ENCODE measurements at regions not wholly inside any gene's neighbourhood (a gene's known extent, or its start where the extent isn't known, plus 50 kb on each side); places are given as distances from the start of the nearest gene placed in this dataset.
A peak's percentile ranks its signal among the peaks of the same experiment; 100 is the strongest.

DNA sequence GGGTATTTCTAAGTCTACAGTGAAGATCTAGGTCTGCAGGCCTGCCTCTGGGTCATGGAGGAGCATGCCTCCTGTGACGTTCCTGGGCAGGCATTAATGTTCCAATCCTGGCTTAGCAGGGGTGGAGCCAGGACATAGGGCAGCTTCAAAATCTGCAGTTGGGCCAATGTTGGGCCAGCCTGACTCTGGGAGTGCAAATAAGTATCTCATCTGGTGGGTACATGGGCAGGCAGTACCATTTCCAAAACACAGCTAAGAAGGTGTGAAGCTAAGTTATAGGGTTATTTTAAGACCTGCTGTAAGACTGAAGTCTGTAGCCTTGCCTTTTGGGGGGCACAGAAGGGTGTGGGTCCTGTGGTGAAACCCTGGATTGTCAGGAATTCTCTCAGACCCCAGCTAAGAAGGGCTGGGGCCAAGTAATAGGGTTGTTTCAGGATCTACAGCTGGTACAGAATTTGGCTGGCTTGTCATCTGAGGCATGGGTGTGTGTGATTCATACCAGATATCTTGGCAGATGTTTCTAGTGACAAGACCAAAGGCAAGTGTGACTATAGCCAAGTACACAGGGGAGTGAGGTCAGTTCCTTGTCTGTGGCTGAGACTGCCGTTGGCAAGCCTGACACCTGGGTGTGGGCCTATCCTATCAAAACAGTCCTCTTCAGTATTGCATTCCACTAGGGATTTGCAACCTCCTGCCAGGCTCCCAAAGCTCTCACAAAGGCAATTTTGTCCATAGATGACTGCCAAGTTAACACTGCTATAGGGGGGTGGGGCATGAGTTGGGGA, 468.7 kb upstream of the B3GALT2 start:
- H3K9me2 ChIP-seq (ENCODE audit: low read depth, low read length), result no peaks in the 10 kb centered on the region
- H3K36me3 ChIP-seq (ENCODE audit: insufficient read depth, low read length), result no peaks in the 10 kb centered on the region
- H3K79me2 ChIP-seq (ENCODE audit: insufficient read depth, low read length), result no peaks in the 10 kb centered on the region
- no peaks in the 10 kb centered on the region for H4K20me1 ChIP-seq (ENCODE audit: insufficient read depth, low read length)
- TF ChIP-seq, protein P1, sequence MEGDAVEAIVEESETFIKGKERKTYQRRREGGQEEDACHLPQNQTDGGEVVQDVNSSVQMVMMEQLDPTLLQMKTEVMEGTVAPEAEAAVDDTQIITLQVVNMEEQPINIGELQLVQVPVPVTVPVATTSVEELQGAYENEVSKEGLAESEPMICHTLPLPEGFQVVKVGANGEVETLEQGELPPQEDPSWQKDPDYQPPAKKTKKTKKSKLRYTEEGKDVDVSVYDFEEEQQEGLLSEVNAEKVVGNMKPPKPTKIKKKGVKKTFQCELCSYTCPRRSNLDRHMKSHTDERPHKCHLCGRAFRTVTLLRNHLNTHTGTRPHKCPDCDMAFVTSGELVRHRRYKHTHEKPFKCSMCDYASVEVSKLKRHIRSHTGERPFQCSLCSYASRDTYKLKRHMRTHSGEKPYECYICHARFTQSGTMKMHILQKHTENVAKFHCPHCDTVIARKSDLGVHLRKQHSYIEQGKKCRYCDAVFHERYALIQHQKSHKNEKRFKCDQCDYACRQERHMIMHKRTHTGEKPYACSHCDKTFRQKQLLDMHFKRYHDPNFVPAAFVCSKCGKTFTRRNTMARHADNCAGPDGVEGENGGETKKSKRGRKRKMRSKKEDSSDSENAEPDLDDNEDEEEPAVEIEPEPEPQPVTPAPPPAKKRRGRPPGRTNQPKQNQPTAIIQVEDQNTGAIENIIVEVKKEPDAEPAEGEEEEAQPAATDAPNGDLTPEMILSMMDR (IDR thresholded peaks at IDR 0.05; ENCODE audit: low read length), result no peak
- TF ChIP-seq EZH2 (IDR thresholded peaks at IDR 0.05; ENCODE audit: borderline replicate concordance, low read length), result no peak
- no peak overlapping the region for H3K4me3 ChIP-seq (ENCODE audit: low read depth, low read length, poor library complexity, severe bottlenecking)
- no peaks in the 10 kb centered on the region for H3K4me1 ChIP-seq (ENCODE audit: insufficient read depth, low read length, severe bottlenecking)
- no peaks in the 10 kb centered on the region for H3F3A ChIP-seq (ENCODE audit: insufficient read depth, low read length)
- no peak overlapping the region for H3K27ac ChIP-seq (ENCODE audit: low read depth, low read length, poor library complexity, severe bottlenecking)
- no peak overlapping the region for H3K4me2 ChIP-seq (ENCODE audit: low read length)
- no peak overlapping the region for H3K9ac ChIP-seq (ENCODE audit: low read length)
- H3K27me3 ChIP-seq (ENCODE audit: insufficient read depth, low read length), result no peaks in the 10 kb centered on the region
- no peak overlapping the region for H2AFZ ChIP-seq (ENCODE audit: low read length)
- H3K9me3 ChIP-seq (ENCODE audit: low read length), result peaks cover 9% of the 10 kb centered on the region; the same call in 1 of the 2 replicates

DNA sequence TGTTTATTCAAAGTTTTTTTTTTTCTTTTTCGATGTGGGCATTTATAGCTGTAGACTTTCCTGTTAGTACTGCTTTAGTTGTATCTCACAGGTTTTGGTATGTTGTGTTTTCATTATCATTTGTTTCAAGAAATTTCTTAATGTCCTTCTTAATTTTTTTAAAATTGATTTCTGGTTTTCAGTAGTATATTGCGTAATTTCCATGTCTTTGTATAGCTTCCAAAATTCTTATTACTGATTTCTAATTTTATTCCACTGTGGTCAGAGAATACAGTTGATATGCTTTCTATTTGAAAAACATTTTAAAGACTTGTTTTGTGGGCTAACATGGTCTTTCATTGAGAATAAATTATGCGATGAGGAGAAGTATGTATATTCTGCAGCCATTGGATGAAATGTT, 463.2 kb upstream of the B3GALT2 start:
- no peaks in the 10 kb centered on the region for H3F3A ChIP-seq (ENCODE audit: insufficient read depth, low read length)
- H4K20me1 ChIP-seq (ENCODE audit: insufficient read depth, low read length), result no peaks in the 10 kb centered on the region
- H3K27me3 ChIP-seq (ENCODE audit: insufficient read depth, low read length), result no peaks in the 10 kb centered on the region
- H3K9me2 ChIP-seq (ENCODE audit: low read depth, low read length), result no peaks in the 10 kb centered on the region
- TF ChIP-seq, protein P1 (IDR thresholded peaks at IDR 0.05; ENCODE audit: low read length), result no peak
- no peak for TF ChIP-seq EZH2 (IDR thresholded peaks at IDR 0.05; ENCODE audit: borderline replicate concordance, low read length)
- peaks cover 11% of the 10 kb centered on the region; the same call in 1 of the 2 replicates for H3K9me3 ChIP-seq (ENCODE audit: low read length)
- no peaks in the 10 kb centered on the region for H3K36me3 ChIP-seq (ENCODE audit: insufficient read depth, low read length)
- no peak overlapping the region for H2AFZ ChIP-seq (ENCODE audit: low read length)
- H3K4me3 ChIP-seq (ENCODE audit: low read depth, low read length, poor library complexity, severe bottlenecking), result no peak overlapping the region
- no peaks in the 10 kb centered on the region for H3K79me2 ChIP-seq (ENCODE audit: insufficient read depth, low read length)
- H3K4me1 ChIP-seq (ENCODE audit: insufficient read depth, low read length, severe bottlenecking), result no peaks in the 10 kb centered on the region
- no peak overlapping the region for H3K4me2 ChIP-seq (ENCODE audit: low read length)
- no peak overlapping the region for H3K27ac ChIP-seq (ENCODE audit: low read depth, low read length, poor library complexity, severe bottlenecking)
- H3K9ac ChIP-seq (ENCODE audit: low read length), result no peak overlapping the region

DNA sequence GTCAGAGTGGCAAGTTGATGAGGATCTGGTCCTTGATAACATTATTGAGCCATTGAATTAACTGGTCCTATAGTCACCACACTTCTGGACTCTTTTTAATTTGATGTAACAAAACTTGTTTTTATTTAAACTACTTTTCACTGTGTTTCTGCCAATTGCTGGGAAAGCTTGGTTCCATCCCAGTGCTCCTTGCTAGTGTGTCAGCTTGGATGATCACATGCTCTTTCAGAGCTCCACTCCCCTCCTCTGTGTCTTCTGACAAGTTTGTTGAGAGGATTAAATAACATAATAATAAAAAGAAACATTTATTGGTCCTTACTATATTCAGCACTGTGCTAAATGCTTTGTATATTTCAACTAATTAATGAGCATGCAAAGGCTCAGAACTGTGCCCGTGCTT, 448.5 kb upstream of the B3GALT2 start:
- Histone ChIP-seq H2AFZ (ENCODE audit: low read length) (peak overlapping the region; percentile 77; the same call in 1 of the 2 replicates), H3K36me3 (ENCODE audit: insufficient read depth, low read length) (no peaks in the 10 kb centered on the region), H3K4me3 (ENCODE audit: low read depth, low read length, poor library complexity, severe bottlenecking) (no peak overlapping the region), H3F3A (ENCODE audit: insufficient read depth, low read length) (no peaks in the 10 kb centered on the region), H3K4me1 (ENCODE audit: insufficient read depth, low read length, severe bottlenecking) (no peaks in the 10 kb centered on the region), H4K20me1 (ENCODE audit: insufficient read depth, low read length) (no peaks in the 10 kb centered on the region), H3K27ac (ENCODE audit: low read depth, low read length, poor library complexity, severe bottlenecking) (no peak overlapping the region), H3K9me2 (ENCODE audit: low read depth, low read length) (no peaks in the 10 kb centered on the region), H3K27me3 (ENCODE audit: insufficient read depth, low read length) (no peaks in the 10 kb centered on the region), H3K9me3 (ENCODE audit: low read length) (peaks cover 3% of the 10 kb centered on the region; the same call in 1 of the 2 replicates), H3K4me2 (ENCODE audit: low read length) (no peak overlapping the region), H3K79me2 (ENCODE audit: insufficient read depth, low read length) (no peaks in the 10 kb centered on the region), H3K9ac (ENCODE audit: low read length) (no peak overlapping the region)
- no peak for TF ChIP-seq EZH2 (IDR thresholded peaks at IDR 0.05; ENCODE audit: borderline replicate concordance, low read length)
- TF ChIP-seq, protein P1 (IDR thresholded peaks at IDR 0.05; ENCODE audit: low read length), result no peak
